ENCODE measurements at regions not wholly inside any gene's neighbourhood (a gene's known extent, or its start where the extent isn't known, plus 50 kb on each side); places are given as distances from the start of the nearest gene placed in this dataset.

- H3K27ac ChIP-seq (replicated peaks), result no peak overlapping the region
- no peak for DNase-seq (ENCODE audit: low read depth in 1 of 2, low spot score in 1 of 2)
- H3K4me3 ChIP-seq (replicated peaks; ENCODE audit: insufficient read depth, low read length), result no peak overlapping the region
Observed at GRCh38 chr2:19255481-19255880, 102.9 kb downstream of the OSR1 start.

GRCh38 chr2:19251554-19251953 is 106.9 kb downstream of the OSR1 start:
- no peak for DNase-seq (ENCODE audit: low read depth in 1 of 2, low spot score in 1 of 2)
- no peak for TF ChIP-seq POLR2AphosphoS5 (IDR thresholded peaks at IDR 0.05; ENCODE audit: low read depth)
- TF ChIP-seq REST (IDR thresholded peaks at IDR 0.05; ENCODE audit: insufficient replicate concordance, low read depth), result no peak
- TF ChIP-seq CTCF (IDR thresholded peaks at IDR 0.05; ENCODE audit: insufficient read depth, low read length), result no peak
- no peak for TF ChIP-seq SPI1 (IDR thresholded peaks at IDR 0.05; ENCODE audit: borderline replicate concordance, low read depth)
- TF ChIP-seq GABPA (IDR thresholded peaks at IDR 0.05; ENCODE audit: low read depth), result no peak
- H3K27me3 ChIP-seq (ENCODE audit: insufficient read depth, poor library complexity, severe bottlenecking), result peaks cover 4% of the 10 kb centered on the region
- no peak overlapping the region for H3K4me3 ChIP-seq (replicated peaks; ENCODE audit: insufficient read depth, low read length)
- no peak overlapping the region for H3K27ac ChIP-seq (replicated peaks)

More at GRCh38 chr2:19255481-19255880, 102.9 kb downstream of the OSR1 start:
- TF ChIP-seq GABPA (IDR thresholded peaks at IDR 0.05; ENCODE audit: low read depth), result no peak
- no peak for TF ChIP-seq CTCF (IDR thresholded peaks at IDR 0.05; ENCODE audit: insufficient read depth, low read length)
- no peak for TF ChIP-seq POLR2AphosphoS5 (IDR thresholded peaks at IDR 0.05; ENCODE audit: low read depth)
- TF ChIP-seq SPI1 (IDR thresholded peaks at IDR 0.05; ENCODE audit: borderline replicate concordance, low read depth), result no peak
- no peak for TF ChIP-seq REST (IDR thresholded peaks at IDR 0.05; ENCODE audit: insufficient replicate concordance, low read depth)
- no peaks in the 10 kb centered on the region for H3K27me3 ChIP-seq (ENCODE audit: insufficient read depth, poor library complexity, severe bottlenecking)

GRCh38 chr2:19250906-19251305 is 107.5 kb downstream of the OSR1 start:
- TF ChIP-seq GABPA (IDR thresholded peaks at IDR 0.05; ENCODE audit: low read depth) (no peak), CTCF (IDR thresholded peaks at IDR 0.05; ENCODE audit: insufficient read depth, low read length) (no peak)
- Histone ChIP-seq H3K4me3 (replicated peaks; ENCODE audit: insufficient read depth, low read length) (no peak overlapping the region), H3K27ac (replicated peaks) (no peak overlapping the region), H3K27me3 (ENCODE audit: insufficient read depth, poor library complexity, severe bottlenecking) (peaks cover 4% of the 10 kb centered on the region)
- no peak for DNase-seq (ENCODE audit: low read depth in 1 of 2, low spot score in 1 of 2)

- no peak overlapping the region for H3K4me3 ChIP-seq (replicated peaks; ENCODE audit: insufficient read depth, low read length)
- peaks cover 4% of the 10 kb centered on the region for H3K27me3 ChIP-seq (ENCODE audit: insufficient read depth, poor library complexity, severe bottlenecking)
- H3K27ac ChIP-seq (replicated peaks), result no peak overlapping the region
- TF ChIP-seq REST (IDR thresholded peaks at IDR 0.05; ENCODE audit: insufficient replicate concordance, low read depth), result no peak
- no peak for TF ChIP-seq SPI1 (IDR thresholded peaks at IDR 0.05; ENCODE audit: borderline replicate concordance, low read depth)
- no peak for TF ChIP-seq GABPA (IDR thresholded peaks at IDR 0.05; ENCODE audit: low read depth)
- TF ChIP-seq POLR2AphosphoS5 (IDR thresholded peaks at IDR 0.05; ENCODE audit: low read depth), result no peak
- no peak for TF ChIP-seq CTCF (IDR thresholded peaks at IDR 0.05; ENCODE audit: insufficient read depth, low read length)
- no peak for DNase-seq (ENCODE audit: low read depth in 1 of 2, low spot score in 1 of 2)
Observed at GRCh38 chr2:19247186-19247585, 111.2 kb downstream of the OSR1 start.
